Bronchial epithelial cell (primary cell): ENCODE measurements at regions not wholly inside any gene's neighbourhood (a gene's known extent, or its start where the extent isn't known, plus 50 kb on each side); places are given as distances from the start of the nearest gene placed in this dataset.

ENCODE experiments used
- DNase-seq: peaks from one replicate; pipeline ENCODE4 v3.0.0-alpha.2; 2010; ENCODE audit warnings: low read depth
- FAIRE-seq: peaks from 2 replicates; lab custom pipeline; 2011; peaks lifted over from hg19 to GRCh38; lab: Jason Lieb, UNC
- H3K27me3 ChIP-seq: 2 replicates; pipeline ENCODE4 v1.5.1; 2011; ENCODE audit warnings: low read length; ENCODE audit not compliant: control insufficient read depth, insufficient read depth
- H3K36me3 ChIP-seq: 2 replicates; pipeline ENCODE4 v1.5.1; 2011; ENCODE audit warnings: low read length; ENCODE audit not compliant: control insufficient read depth, insufficient read depth
- H3K4me3 ChIP-seq: 2 replicates; pipeline ENCODE4 v1.5.1; 2011; ENCODE audit warnings: mild to moderate bottlenecking, low read depth, low read length, control low read depth
- TF ChIP-seq, protein P1 (sequence below): IDR thresholded peaks from 2 replicates; pipeline ENCODE4 v1.5.1; 2011; ENCODE audit warnings: mild to moderate bottlenecking, moderate library complexity, low read length, control low read depth, inconsistent platforms; ENCODE audit not compliant: insufficient read depth, severe bottlenecking

DNA sequence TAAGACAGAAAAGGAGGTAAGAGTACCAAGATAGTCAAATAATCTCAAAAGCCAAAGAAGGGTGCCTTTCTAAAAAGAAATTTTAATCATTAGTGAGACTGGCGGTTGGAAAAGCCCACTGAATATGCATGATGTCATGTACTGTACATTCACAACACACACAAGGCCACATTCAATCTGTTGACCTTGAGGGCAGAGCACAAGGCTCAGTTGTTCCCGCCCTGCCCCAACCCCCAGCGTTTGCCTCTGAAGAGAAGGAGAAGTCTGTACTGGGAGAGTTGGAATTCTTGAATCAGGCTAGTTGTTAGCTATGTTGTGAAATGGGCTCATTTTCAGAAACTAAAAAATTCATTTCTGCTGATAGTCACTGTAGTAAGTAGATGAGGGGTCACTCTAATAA, 50.2 kb upstream of the NID2 start:
- no peak overlapping the region for H3K4me3 ChIP-seq
- DNase-seq (no peak), FAIRE-seq (no peak)
- no peaks in the 10 kb centered on the region for H3K36me3 ChIP-seq
- no peaks in the 10 kb centered on the region for H3K27me3 ChIP-seq
- TF ChIP-seq, protein P1, sequence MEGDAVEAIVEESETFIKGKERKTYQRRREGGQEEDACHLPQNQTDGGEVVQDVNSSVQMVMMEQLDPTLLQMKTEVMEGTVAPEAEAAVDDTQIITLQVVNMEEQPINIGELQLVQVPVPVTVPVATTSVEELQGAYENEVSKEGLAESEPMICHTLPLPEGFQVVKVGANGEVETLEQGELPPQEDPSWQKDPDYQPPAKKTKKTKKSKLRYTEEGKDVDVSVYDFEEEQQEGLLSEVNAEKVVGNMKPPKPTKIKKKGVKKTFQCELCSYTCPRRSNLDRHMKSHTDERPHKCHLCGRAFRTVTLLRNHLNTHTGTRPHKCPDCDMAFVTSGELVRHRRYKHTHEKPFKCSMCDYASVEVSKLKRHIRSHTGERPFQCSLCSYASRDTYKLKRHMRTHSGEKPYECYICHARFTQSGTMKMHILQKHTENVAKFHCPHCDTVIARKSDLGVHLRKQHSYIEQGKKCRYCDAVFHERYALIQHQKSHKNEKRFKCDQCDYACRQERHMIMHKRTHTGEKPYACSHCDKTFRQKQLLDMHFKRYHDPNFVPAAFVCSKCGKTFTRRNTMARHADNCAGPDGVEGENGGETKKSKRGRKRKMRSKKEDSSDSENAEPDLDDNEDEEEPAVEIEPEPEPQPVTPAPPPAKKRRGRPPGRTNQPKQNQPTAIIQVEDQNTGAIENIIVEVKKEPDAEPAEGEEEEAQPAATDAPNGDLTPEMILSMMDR, result no peak
